C4-2B (cell line): ENCODE measurements at regions not wholly inside any gene's neighbourhood (a gene's known extent, or its start where the extent isn't known, plus 50 kb on each side); places are given as distances from the start of the nearest gene placed in this dataset.

Experiments used
- CTCF ChIP-seq: fragments of 450-650 bp; conservative IDR thresholded peaks from 2 replicates; pipeline ENCODE4 v1.5.1; 2017; ENCODE audit warnings: mild to moderate bottlenecking
- ZFX ChIP-seq: fragments of 450-650 bp; IDR thresholded peaks from 2 replicates; pipeline ENCODE4 v1.6.1; 2017

GRCh38 chr2:193965263-193965662 is 1691.8 kb upstream of the SLC39A10 start:
- TF ChIP-seq CTCF (no peak), ZFX (no peak)
